GM12878 (cell line): ENCODE measurements at regions not wholly inside any gene's neighbourhood (a gene's known extent, or its start where the extent isn't known, plus 50 kb on each side); places are given as distances from the start of the nearest gene placed in this dataset.

Experiments
- ATAC-seq: fragments of 200-7000 bp; cut with Tn5 transposase; 3 replicates; pipeline ENCODE4 v1.9.1; 2020; ENCODE audit warnings: mild to moderate bottlenecking, moderate library complexity
- BruUV-seq: library from RNA; stranded (reverse); fragments of 400-500 nt; replicated peaks from 2 replicates; lab custom pipeline; 2021; lab: Mats Ljungman, UMichigan
- CTCF ChIA-PET: fragments of 300-600 bp; sonication (Branson Sonifier 250); formaldehyde crosslinking; extraction: SDS; loops from one replicate; lab custom pipeline; 2021; ENCODE audit warnings: inconsistent platforms; lab: Yijun Ruan, JAX
- POLR2A ChIA-PET: fragments of 350-600 bp; formaldehyde crosslinking; extraction: SDS; loops from one replicate; lab custom pipeline; 2021; ENCODE audit warnings: inconsistent platforms; lab: Charles Lee
- RAD21 ChIA-PET: fragments of 300-600 bp; sonication (Branson Sonifier 250); formaldehyde crosslinking; loops from one replicate; lab custom pipeline; 2023; ENCODE audit warnings: antibody characterized with exemption; ENCODE audit not compliant: unreplicated experiment; lab: Charles Lee
- SMC1A ChIA-PET: fragments of 300-600 bp; sonication (Branson Sonifier 250); formaldehyde crosslinking; loops from one replicate; lab custom pipeline; 2023; ENCODE audit not compliant: unreplicated experiment, uncharacterized antibody; lab: Charles Lee
- DNase-seq: peaks from one replicate; pipeline ENCODE4 v3.0.0-alpha.2; 2011; ENCODE audit warnings: low read depth, low spot score
- FAIRE-seq: peaks from 3 replicates; lab custom pipeline; 2011; peaks lifted over from hg19 to GRCh38; lab: Jason Lieb, UNC
- H2AFZ ChIP-seq: 2 replicates; pipeline ENCODE4 v1.6.0; 2011; ENCODE audit warnings: low read depth, low read length, control low read depth; ENCODE audit not compliant: control insufficient read depth
- H3K27ac ChIP-seq: 2 replicates; pipeline ENCODE4 v1.5.1; 2011; ENCODE audit warnings: control low read depth; ENCODE audit not compliant: control insufficient read depth, insufficient read depth
- H3K27me3 ChIP-seq, 2 experiments: replicated peaks in 1 of 2; 2 replicates each; pipeline versions ENCODE4 v1.6.0 to v1.6.1; 2011; ENCODE audit warnings: low read length in 1 of 2; ENCODE audit not compliant: control insufficient read depth in 2 of 2, insufficient read depth in 2 of 2
- H3K36me3 ChIP-seq, 2 experiments: 2 replicates each; pipeline ENCODE4 v1.5.1; 2011; ENCODE audit warnings: low read length in 1 of 2; ENCODE audit not compliant: control insufficient read depth in 2 of 2, insufficient read depth in 2 of 2
- H3K4me1 ChIP-seq: 2 replicates; pipeline ENCODE4 v1.6.1; 2011; ENCODE audit warnings: mild to moderate bottlenecking, low read length, moderate library complexity, mixed read lengths; ENCODE audit not compliant: control insufficient read depth, insufficient read depth
- H3K4me2 ChIP-seq: 2 replicates; pipeline ENCODE4 v1.6.0; 2011; ENCODE audit warnings: control low read depth; ENCODE audit not compliant: control insufficient read depth, insufficient read depth
- H3K4me3 ChIP-seq: fragments of 200-600 bp; sonication (generic); 2 replicates; pipeline ENCODE4 v1.5.1; 2016
- H3K79me2 ChIP-seq: 2 replicates; pipeline ENCODE4 v1.6.0; 2011; ENCODE audit warnings: low read length; ENCODE audit not compliant: control insufficient read depth, insufficient read depth
- H3K9ac ChIP-seq: 2 replicates; pipeline ENCODE4 v1.8.0; 2011; ENCODE audit warnings: low read length, control low read depth, mixed read lengths; ENCODE audit not compliant: control insufficient read depth, insufficient read depth
- H3K9me3 ChIP-seq: replicated peaks from 3 replicates; pipeline ENCODE4 v1.5.1; 2011; ENCODE audit warnings: mild to moderate bottlenecking, low read length; ENCODE audit not compliant: control insufficient read depth, insufficient read depth
- H4K20me1 ChIP-seq: 2 replicates; pipeline ENCODE4 v1.6.0; 2011; ENCODE audit not compliant: control insufficient read depth, insufficient read depth
- ASH2L ChIP-seq: fragments of 300-600, 200-600 bp; sonication (generic); IDR thresholded peaks from 2 replicates; pipeline ENCODE4 v1.6.1; 2017; ENCODE audit warnings: low read depth, mild to moderate bottlenecking, borderline replicate concordance
- HCFC1 ChIP-seq: fragments of 150-350 bp; IDR thresholded peaks from 2 replicates; pipeline ENCODE4 v1.6.1; 2014; ENCODE audit warnings: low read length
- HDAC6 ChIP-seq: fragments of 200-600 bp; sonication (generic); IDR thresholded peaks from one replicate; pipeline ENCODE4 v1.8.0; 2017; ENCODE audit warnings: antibody characterized with exemption; ENCODE audit not compliant: unreplicated experiment
- MXI1 ChIP-seq: fragments of 150-350 bp; IDR thresholded peaks from 2 replicates; pipeline ENCODE4 v1.6.1; 2011; ENCODE audit warnings: low read depth, mild to moderate bottlenecking, inconsistent platforms, low read length, improper control_type of control experiment
- MYB ChIP-seq: fragments of 150-350 bp; IDR thresholded peaks from 2 replicates; pipeline ENCODE4 v1.6.1; 2014; ENCODE audit warnings: mild to moderate bottlenecking, low read depth, low read length, borderline replicate concordance
- NBN ChIP-seq: fragments of 450-650 bp; IDR thresholded peaks from 2 replicates; pipeline ENCODE4 v1.6.1; 2016
- SKIL ChIP-seq: fragments of 450-650 bp; IDR thresholded peaks from 2 replicates; pipeline ENCODE4 v1.6.1; 2017; ENCODE audit warnings: mild to moderate bottlenecking, low read depth, inconsistent platforms; ENCODE audit not compliant: poor library complexity, severe bottlenecking
- SP1 ChIP-seq: IDR thresholded peaks from one replicate; pipeline ENCODE4 v1.6.1; 2011; ENCODE audit warnings: low read depth, low read length
- SRF ChIP-seq, 2 experiments: IDR thresholded peaks; 2 replicates each; pipeline ENCODE4 v1.6.1; 2011; ENCODE audit warnings: low read depth in 2 of 2, low read length in 2 of 2, mild to moderate bottlenecking in 1 of 2, moderate library complexity in 1 of 2
- YY1 ChIP-seq: IDR thresholded peaks from 2 replicates; pipeline ENCODE4 v1.6.1; 2011; ENCODE audit warnings: low read depth, mild to moderate bottlenecking, low read length
- ZNF622 ChIP-seq: fragments of 450-650 bp; IDR thresholded peaks from 2 replicates; pipeline ENCODE4 v1.6.1; 2017; ENCODE audit warnings: mild to moderate bottlenecking, inconsistent platforms
- in situ Hi-C: fragments of 300-500 bp; cut with MboI; formaldehyde crosslinking; loops from 9 replicates; pipeline ENCODE4 v1.14.3; 2018; ENCODE audit warnings: mixed read lengths
- intact Hi-C: fragments of 100-400 bp; cut with micrococcal nuclease; formaldehyde crosslinking; loops from one replicate; pipeline ENCODE4 v1.14.2; 2022; ENCODE audit not compliant: unreplicated experiment
- TF ChIP-seq, protein P1 (sequence below): fragments of 450-650 bp; IDR thresholded peaks from 2 replicates; pipeline ENCODE4 v1.6.1; 2017; ENCODE audit warnings: borderline replicate concordance
- TF ChIP-seq, protein P2 (sequence below): IDR thresholded peaks from 2 replicates; pipeline ENCODE4 v1.6.1; 2012; ENCODE audit warnings: improper control_type of control experiment, low read depth, low read length; ENCODE audit not compliant: insufficient replicate concordance

GRCh38 chr2:22276696-22277095 is 1108.3 kb upstream of the KLHL29 start (continued):
- TF ChIP-seq SKIL (no peak), HCFC1 (no peak), ZNF622 (no peak), MXI1 (no peak), ASH2L (no peak)
- TF ChIP-seq, protein P1, sequence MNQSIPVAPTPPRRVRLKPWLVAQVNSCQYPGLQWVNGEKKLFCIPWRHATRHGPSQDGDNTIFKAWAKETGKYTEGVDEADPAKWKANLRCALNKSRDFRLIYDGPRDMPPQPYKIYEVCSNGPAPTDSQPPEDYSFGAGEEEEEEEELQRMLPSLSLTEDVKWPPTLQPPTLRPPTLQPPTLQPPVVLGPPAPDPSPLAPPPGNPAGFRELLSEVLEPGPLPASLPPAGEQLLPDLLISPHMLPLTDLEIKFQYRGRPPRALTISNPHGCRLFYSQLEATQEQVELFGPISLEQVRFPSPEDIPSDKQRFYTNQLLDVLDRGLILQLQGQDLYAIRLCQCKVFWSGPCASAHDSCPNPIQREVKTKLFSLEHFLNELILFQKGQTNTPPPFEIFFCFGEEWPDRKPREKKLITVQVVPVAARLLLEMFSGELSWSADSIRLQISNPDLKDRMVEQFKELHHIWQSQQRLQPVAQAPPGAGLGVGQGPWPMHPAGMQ: no peak

DNA sequence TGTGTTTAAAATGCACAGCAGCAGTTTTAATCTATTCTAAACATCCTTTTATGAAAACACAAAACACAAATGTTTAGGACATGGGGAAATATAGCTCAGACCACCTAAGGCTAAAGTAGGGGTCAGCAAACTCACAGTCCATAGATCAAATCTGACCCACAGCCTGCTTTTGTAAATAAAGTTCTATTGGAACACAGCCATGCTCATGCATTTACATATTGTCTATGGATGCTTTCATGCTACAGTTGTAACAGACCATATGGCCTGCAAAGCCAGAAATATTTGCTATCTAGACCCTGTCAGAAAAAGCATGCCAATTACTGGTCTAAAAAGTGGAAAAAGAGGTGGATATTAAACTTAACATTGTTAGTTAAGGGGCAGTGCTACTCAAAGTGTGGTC is 1105.4 kb upstream of the KLHL29 start:
- POLR2A ChIA-PET: no interaction called here
- no peak for TF ChIP-seq MYB
- TF ChIP-seq HDAC6: no peak
- no peak for TF ChIP-seq SRF (IDR thresholded peaks at IDR 0.05; ENCODE audit: low read depth in 2 of 2, low read length in 2 of 2)
- TF ChIP-seq YY1: no peak
- no peak for TF ChIP-seq SP1
- TF ChIP-seq, protein P2, sequence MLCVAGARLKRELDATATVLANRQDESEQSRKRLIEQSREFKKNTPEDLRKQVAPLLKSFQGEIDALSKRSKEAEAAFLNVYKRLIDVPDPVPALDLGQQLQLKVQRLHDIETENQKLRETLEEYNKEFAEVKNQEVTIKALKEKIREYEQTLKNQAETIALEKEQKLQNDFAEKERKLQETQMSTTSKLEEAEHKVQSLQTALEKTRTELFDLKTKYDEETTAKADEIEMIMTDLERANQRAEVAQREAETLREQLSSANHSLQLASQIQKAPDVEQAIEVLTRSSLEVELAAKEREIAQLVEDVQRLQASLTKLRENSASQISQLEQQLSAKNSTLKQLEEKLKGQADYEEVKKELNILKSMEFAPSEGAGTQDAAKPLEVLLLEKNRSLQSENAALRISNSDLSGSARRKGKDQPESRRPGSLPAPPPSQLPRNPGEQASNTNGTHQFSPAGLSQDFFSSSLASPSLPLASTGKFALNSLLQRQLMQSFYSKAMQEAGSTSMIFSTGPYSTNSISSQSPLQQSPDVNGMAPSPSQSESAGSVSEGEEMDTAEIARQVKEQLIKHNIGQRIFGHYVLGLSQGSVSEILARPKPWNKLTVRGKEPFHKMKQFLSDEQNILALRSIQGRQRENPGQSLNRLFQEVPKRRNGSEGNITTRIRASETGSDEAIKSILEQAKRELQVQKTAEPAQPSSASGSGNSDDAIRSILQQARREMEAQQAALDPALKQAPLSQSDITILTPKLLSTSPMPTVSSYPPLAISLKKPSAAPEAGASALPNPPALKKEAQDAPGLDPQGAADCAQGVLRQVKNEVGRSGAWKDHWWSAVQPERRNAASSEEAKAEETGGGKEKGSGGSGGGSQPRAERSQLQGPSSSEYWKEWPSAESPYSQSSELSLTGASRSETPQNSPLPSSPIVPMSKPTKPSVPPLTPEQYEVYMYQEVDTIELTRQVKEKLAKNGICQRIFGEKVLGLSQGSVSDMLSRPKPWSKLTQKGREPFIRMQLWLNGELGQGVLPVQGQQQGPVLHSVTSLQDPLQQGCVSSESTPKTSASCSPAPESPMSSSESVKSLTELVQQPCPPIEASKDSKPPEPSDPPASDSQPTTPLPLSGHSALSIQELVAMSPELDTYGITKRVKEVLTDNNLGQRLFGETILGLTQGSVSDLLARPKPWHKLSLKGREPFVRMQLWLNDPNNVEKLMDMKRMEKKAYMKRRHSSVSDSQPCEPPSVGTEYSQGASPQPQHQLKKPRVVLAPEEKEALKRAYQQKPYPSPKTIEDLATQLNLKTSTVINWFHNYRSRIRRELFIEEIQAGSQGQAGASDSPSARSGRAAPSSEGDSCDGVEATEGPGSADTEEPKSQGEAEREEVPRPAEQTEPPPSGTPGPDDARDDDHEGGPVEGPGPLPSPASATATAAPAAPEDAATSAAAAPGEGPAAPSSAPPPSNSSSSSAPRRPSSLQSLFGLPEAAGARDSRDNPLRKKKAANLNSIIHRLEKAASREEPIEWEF: no peak
- no peak for TF ChIP-seq NBN

More for the DNA sequence above, 1105.4 kb upstream of the KLHL29 start:
- no TSS peak for BruUV-seq
- no peak overlapping the region for H3K4me2 ChIP-seq
- no peaks in the 10 kb centered on the region for H3K9me3 ChIP-seq
- H2AFZ ChIP-seq: no peak overlapping the region
- H3K27ac ChIP-seq: no peak overlapping the region
- ATAC-seq: no peak
- intact Hi-C loops (no loop called here), in situ Hi-C loops (no loop called here)
- H3K79me2 ChIP-seq: no peaks in the 10 kb centered on the region
- no peak overlapping the region for H3K9ac ChIP-seq
- DNase-seq: no peak
- SMC1A ChIA-PET: no interaction called here
- no peaks in the 10 kb centered on the region for H3K36me3 ChIP-seq
- H3K4me3 ChIP-seq: no peak overlapping the region
- RAD21 ChIA-PET: no interaction called here
- H3K4me1 ChIP-seq: no peaks in the 10 kb centered on the region
- CTCF ChIA-PET: no interaction called here
- no peaks in the 10 kb centered on the region for H3K27me3 ChIP-seq
- no peaks in the 10 kb centered on the region for H4K20me1 ChIP-seq
- FAIRE-seq: no peak
